GM21381 (cell line): ENCODE measurements at regions not wholly inside any gene's neighbourhood (a gene's known extent, or its start where the extent isn't known, plus 50 kb on each side); places are given as distances from the start of the nearest gene placed in this dataset.

Source experiments
- ATAC-seq: cut with Tn5 transposase; IDR thresholded peaks from one replicate; pipeline ENCODE4 v1.9.1; 2021; ENCODE audit warnings: mild to moderate bottlenecking, moderate library complexity; ENCODE audit not compliant: unreplicated experiment

DNA sequence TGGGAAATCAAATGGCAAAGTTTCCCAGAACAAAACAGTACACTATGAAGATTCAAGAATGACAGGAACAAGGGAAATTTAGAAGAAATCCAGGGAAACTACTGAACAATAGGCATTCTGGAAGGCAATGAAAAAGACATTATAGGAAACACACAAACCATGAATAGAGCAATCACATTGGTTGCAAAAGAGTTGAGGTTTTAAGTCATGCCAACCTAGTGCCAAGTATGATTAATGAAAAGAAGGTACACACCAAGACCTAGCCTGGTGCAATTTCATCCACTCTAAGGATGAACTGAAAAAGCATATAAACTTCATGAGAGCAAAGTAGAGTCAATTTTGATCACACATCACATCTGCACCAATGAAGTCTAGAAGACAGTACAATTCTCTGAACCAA lies 326.9 kb downstream of the PDHA2 start:
- ATAC-seq, result no peak

DNA sequence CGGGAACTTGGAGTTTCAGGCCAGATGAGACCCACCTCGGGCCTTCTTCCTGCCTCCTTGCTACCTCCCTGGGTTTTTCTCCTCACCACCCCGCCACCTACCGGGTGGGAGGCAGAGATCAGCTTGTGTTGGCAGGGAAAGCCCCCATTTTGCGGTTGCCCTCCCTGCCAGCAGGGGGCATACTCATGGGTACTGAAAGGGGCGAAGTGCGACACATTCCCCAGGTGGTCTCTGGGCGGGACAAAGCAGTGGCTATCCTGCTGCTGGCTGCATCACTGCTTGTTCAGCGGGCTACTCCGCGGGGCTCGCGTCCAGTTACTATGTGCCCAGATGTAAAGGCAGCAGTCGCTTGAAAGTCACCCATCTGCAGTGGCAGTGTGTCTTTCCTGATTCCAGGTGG lies 330.3 kb downstream of the PDHA2 start:
- ATAC-seq, result no peak

DNA sequence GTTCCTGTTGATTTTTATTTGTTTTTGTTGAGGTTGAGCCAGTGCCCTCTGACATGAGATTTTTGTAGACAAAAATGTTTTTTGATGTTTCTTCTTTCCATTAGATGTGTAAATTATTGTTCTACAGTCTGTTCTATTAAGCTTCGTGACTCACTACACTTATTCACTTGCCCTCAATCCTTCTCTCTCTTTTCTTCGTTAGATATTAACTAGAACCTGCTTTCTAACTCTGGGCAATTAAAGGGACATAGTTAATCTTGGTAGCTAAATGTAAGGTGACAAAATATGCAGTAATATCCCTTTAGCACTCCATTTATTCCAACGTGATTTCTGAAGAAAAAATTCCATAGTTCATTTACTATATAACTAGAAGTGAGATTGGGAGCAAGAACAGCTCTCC lies 333.9 kb downstream of the PDHA2 start:
- no peak for ATAC-seq

- no peak for ATAC-seq
Measured at GRCh38 chr4:96175871-96176270, 336.0 kb downstream of the PDHA2 start.

GRCh38 chr4:96183611-96184010 lies 343.7 kb downstream of the PDHA2 start:
- no peak for ATAC-seq

GRCh38 chr4:96186593-96186992 lies 346.7 kb downstream of the PDHA2 start:
- no peak for ATAC-seq

- no peak for ATAC-seq
Measured at GRCh38 chr4:96189761-96190160, 349.9 kb downstream of the PDHA2 start.

DNA sequence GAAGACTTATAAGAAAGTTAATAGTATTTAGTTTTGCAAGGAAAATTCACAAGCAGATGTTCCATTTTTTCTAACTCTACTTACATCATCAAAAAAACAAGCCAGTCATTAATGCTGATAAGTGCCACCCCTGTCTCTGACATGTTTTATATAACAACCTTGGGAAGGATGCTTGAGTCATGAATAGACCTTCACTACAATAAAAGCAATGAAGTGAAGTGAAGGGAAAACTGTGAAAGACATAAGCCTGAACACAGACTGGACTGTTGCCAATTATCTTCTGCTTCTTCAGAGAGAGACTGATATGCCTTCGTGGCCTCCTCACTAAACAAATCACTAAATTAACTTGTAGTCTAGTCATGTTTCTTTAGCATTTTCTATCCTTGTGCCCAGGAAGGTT lies 353.2 kb downstream of the PDHA2 start:
- ATAC-seq, result no peak

GRCh38 chr4:96194993-96195392 lies 355.1 kb downstream of the PDHA2 start:
- no peak for ATAC-seq

GRCh38 chr4:96205143-96205936 lies 365.4 kb downstream of the PDHA2 start:
- no peak for ATAC-seq

DNA sequence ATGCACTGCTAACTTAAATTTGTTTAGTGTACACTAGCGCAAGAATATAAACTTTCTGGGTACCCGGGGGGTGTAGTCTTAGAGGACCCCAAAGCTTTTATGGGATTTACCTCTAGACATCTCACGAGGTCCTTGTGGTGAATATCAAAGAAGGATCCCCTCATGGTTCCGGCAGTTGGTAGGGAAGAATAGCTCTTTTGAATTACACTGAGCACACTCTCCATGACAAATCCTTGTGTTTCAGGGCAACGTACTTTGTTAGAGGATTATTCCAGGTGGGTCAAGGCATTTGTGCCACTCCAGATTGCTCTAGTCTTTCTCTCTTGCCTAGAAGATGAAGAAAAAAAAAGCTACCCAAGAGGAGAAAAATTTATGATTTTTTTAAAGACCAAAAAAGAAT lies 387.6 kb downstream of the PDHA2 start:
- no peak for ATAC-seq

DNA sequence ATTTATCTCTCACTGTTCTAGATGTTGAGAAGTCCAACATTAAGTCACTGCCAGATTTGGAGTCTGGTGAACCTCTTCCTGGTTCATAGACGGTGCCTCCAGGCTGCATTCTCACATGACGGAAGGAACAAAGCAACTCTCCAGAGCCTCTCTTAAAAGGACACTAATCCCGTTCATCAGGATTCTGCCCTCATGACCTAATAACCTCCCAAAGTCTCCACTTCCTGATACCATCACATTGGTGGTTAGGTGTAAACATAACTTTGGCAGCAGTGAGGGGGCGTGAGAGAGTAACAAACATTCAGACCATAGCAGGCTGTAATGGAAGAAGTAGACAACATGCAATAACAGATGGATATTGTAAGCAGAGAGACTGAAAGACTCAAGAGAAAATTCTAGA lies 388.6 kb downstream of the PDHA2 start:
- ATAC-seq, result no peak

DNA sequence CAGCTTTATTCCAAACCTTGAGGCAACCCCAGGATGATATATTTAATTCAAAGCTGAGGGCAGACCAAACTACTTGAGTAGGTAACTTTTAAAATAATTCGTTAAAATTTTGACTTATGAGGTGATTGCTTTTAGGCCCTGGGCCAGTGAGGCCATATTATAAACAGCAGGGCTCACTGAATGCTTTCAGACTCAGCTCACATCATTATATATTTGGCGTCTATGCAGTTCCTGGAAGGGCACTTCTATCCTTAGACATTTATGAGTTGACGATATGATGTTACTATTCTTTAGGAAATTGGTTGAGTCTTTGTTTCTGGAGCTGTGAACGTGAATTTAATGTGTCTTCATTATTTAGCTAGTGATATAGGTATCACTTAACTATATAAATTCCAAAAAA lies 400.1 kb downstream of the PDHA2 start:
- no peak for ATAC-seq

- ATAC-seq, result no peak
Measured at GRCh38 chr4:96241819-96242218, 401.9 kb downstream of the PDHA2 start.

GRCh38 chr4:96247096-96247495 lies 407.2 kb downstream of the PDHA2 start:
- ATAC-seq, result no peak

DNA sequence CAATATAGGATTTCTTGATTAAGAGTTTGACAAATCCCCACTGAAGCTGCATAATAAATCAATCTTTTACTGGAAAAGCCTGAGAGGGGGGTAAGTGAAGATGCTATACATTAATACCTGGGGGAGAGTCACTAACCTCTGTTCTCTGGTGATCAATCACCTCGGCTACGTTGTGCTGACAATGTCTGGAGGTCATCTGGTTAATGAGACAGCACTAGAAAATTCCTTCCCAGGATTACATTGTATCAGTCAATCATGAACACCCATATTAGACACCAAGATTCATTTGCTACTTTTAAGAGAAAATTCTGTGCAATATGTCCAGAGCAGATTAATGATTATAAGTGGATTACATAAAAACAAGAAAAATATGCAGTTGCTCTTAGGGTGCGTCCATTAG lies 408.3 kb downstream of the PDHA2 start:
- ATAC-seq, result no peak

- ATAC-seq, result no peak
Measured at GRCh38 chr4:96260064-96260682, 420.3 kb downstream of the PDHA2 start.

GRCh38 chr4:96262057-96262456 lies 422.2 kb downstream of the PDHA2 start:
- no peak for ATAC-seq

- no peak for ATAC-seq
Measured at GRCh38 chr4:96263291-96263690, 423.4 kb downstream of the PDHA2 start.

GRCh38 chr4:96264941-96265463 lies 425.1 kb downstream of the PDHA2 start:
- ATAC-seq, result no peak

GRCh38 chr4:96293806-96294205 lies 453.9 kb downstream of the PDHA2 start:
- no peak for ATAC-seq

- no peak for ATAC-seq
Measured at GRCh38 chr4:96295143-96295741, 455.3 kb downstream of the PDHA2 start.
